Activated naive CD8-positive, alpha-beta T cell treated with anti-CD3 and anti-CD28 coated beads, Interleukin-2, amount 50 U/mL, for 24 hours (primary cell): ENCODE measurements at regions not wholly inside any gene's neighbourhood (a gene's known extent, or its start where the extent isn't known, plus 50 kb on each side); places are given as distances from the start of the nearest gene placed in this dataset.

Experiments
- ATAC-seq: fragments of 150-1000 bp; cut with Tn5 transposase; one replicate; pipeline ENCODE4 v1.10.0; 2021
- DNase-seq: peaks from one replicate; pipeline ENCODE4 v3.0.0; 2021
- H3K27ac Mint-ChIP-seq: one replicate; pipeline ENCODE4 v1.8.0; 2021; ENCODE audit warnings: mild to moderate bottlenecking, mixed read lengths
- H3K27me3 Mint-ChIP-seq: one replicate; pipeline ENCODE4 v1.8.0; 2021; ENCODE audit warnings: mixed read lengths
- H3K36me3 Mint-ChIP-seq: one replicate; pipeline ENCODE4 v1.8.0; 2021; ENCODE audit warnings: low read depth, mixed read lengths
- H3K4me1 Mint-ChIP-seq: one replicate; pipeline ENCODE4 v1.8.0; 2021; ENCODE audit warnings: mixed read lengths
- H3K4me3 Mint-ChIP-seq: one replicate; pipeline ENCODE4 v1.8.0; 2021; ENCODE audit warnings: mild to moderate bottlenecking, moderate library complexity, mixed read lengths
- H3K9me3 Mint-ChIP-seq: one replicate; pipeline ENCODE4 v1.8.0; 2021; ENCODE audit warnings: mixed read lengths

DNA sequence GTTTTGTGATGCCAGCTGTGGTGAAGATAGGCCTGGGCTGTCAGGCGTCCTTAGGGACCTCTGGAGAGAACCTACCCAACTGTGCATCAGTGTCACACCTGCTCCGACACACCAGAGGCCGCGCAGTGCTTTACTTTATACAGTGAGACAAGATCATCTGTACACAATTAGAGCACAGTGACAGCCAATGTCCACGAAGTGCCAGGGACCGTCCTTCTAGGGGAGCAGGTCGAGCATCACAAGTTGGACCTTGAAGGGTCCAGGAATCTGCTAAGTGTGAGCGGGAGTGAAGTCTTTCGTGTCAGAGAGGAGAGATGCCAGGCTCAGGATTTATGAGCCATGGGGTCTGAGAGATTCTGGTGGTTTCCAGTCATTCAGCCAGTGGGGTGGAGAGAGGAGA, 104.2 kb downstream of the TMEM18 start:
- H3K4me3 Mint-ChIP-seq: no peak overlapping the region
- H3K27ac Mint-ChIP-seq: no peak overlapping the region
- peaks cover 33% of the 10 kb centered on the region for H3K27me3 Mint-ChIP-seq
- no peaks in the 10 kb centered on the region for H3K4me1 Mint-ChIP-seq
- no peaks in the 10 kb centered on the region for H3K36me3 Mint-ChIP-seq
- ATAC-seq: no peak
- DNase-seq: no peak
- H3K9me3 Mint-ChIP-seq: peaks cover 51% of the 10 kb centered on the region

GRCh38 chr2:569681-570080, 107.5 kb downstream of the TMEM18 start:
- H3K4me1 Mint-ChIP-seq: no peaks in the 10 kb centered on the region
- H3K27ac Mint-ChIP-seq: no peak overlapping the region
- no peak overlapping the region for H3K4me3 Mint-ChIP-seq
- DNase-seq: no peak
- peaks cover 28% of the 10 kb centered on the region for H3K9me3 Mint-ChIP-seq
- H3K27me3 Mint-ChIP-seq: peaks cover 40% of the 10 kb centered on the region
- no peak for ATAC-seq
- no peaks in the 10 kb centered on the region for H3K36me3 Mint-ChIP-seq

DNA sequence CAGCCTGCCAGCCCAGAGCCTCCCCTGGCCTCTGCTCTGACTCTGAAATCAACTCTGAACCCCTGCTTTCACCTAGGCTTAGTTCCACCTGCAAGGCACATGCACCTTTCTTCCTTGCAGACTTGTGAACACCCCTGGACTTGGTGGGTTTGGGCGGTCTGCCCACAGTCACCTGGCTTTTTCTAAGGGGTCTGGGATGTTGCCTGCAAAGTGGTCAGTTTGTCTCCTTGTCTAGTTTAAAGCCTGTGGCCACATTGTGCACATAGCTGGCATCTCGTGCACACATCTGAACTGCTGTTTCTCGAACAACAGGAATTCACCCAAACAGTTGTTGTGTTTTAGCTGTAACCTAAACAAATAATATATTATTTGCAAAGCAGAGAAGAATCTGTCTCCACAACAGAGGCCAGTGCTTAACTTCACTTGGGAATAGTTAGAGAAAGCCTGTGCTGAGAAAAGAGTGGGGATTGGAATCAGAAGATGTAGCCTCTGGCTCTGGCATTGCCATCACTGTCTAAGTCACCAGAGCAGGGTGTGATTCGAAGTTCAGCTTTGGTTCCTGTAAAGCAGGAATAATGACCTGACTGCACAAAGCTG, 108.5 kb downstream of the TMEM18 start:
- Mint-ChIP-seq H3K36me3 (no peaks in the 10 kb centered on the region), H3K9me3 (peaks cover 23% of the 10 kb centered on the region), H3K4me3 (no peak overlapping the region), H3K27ac (no peak overlapping the region), H3K27me3 (peaks cover 41% of the 10 kb centered on the region), H3K4me1 (no peaks in the 10 kb centered on the region)
- DNase-seq (no peak), ATAC-seq (no peak)

DNA sequence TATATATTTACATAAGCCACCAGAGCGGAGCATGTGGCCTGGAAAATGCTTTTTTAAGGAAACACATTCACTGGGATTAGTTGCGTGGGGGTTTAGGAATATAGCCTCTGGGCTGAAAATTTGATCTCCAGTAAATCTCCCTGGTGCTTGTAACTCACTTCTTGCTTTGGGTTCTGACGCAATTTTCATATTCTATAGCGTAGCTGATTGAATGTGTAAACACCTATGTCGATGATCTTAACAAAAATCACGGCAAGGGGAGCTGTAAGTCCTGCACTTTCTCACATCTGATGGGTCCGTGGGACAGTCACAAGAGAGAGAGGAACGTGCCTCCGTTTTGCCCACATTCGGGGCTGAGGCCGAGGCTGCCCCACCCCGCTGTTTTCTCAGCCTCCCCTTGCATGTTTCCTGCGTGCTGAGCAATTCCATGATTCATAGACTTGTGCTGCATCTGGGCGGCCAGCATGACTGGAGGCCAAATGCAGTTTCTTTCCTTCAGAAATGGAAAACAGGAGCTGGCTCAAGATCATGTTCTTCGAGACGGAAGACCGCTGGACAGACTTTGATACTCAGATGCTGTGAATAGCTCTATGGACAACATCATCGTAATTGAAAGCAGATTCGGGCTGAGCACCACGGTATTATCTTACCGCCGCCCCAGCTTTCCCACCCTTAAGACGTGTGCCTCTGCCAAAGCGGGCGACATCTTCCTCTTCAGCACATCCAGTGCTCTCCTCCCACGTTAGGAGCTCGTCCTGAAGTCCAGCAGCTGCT, 109.2 kb downstream of the TMEM18 start:
- Mint-ChIP-seq H3K27me3 (peaks cover 41% of the 10 kb centered on the region), H3K27ac (no peak overlapping the region)

GRCh38 chr2:567496-567864, 109.7 kb downstream of the TMEM18 start:
- H3K9me3 Mint-ChIP-seq: peaks cover 23% of the 10 kb centered on the region
- ATAC-seq (no peak), DNase-seq (no peak)
- H3K27me3 Mint-ChIP-seq: peaks cover 41% of the 10 kb centered on the region
- H3K4me1 Mint-ChIP-seq: no peaks in the 10 kb centered on the region
- no peak overlapping the region for H3K27ac Mint-ChIP-seq
- H3K36me3 Mint-ChIP-seq: no peaks in the 10 kb centered on the region
- H3K4me3 Mint-ChIP-seq: no peak overlapping the region

More for the DNA sequence above, 109.2 kb downstream of the TMEM18 start:
- DNase-seq: no peak
- no peak overlapping the region for H3K4me3 Mint-ChIP-seq
- no peaks in the 10 kb centered on the region for H3K36me3 Mint-ChIP-seq
- no peak for ATAC-seq
- H3K4me1 Mint-ChIP-seq: no peaks in the 10 kb centered on the region
- H3K9me3 Mint-ChIP-seq: peaks cover 23% of the 10 kb centered on the region

GRCh38 chr2:566379-567313, 110.6 kb downstream of the TMEM18 start:
- H3K27me3 Mint-ChIP-seq: peaks cover 35% of the 10 kb centered on the region
- no peak for DNase-seq
- no peak for ATAC-seq
- H3K36me3 Mint-ChIP-seq: no peaks in the 10 kb centered on the region
- H3K9me3 Mint-ChIP-seq: peaks cover 17% of the 10 kb centered on the region
- H3K27ac Mint-ChIP-seq: no peak overlapping the region
- H3K4me3 Mint-ChIP-seq: no peak overlapping the region
- H3K4me1 Mint-ChIP-seq: peaks cover 3% of the 10 kb centered on the region

DNA sequence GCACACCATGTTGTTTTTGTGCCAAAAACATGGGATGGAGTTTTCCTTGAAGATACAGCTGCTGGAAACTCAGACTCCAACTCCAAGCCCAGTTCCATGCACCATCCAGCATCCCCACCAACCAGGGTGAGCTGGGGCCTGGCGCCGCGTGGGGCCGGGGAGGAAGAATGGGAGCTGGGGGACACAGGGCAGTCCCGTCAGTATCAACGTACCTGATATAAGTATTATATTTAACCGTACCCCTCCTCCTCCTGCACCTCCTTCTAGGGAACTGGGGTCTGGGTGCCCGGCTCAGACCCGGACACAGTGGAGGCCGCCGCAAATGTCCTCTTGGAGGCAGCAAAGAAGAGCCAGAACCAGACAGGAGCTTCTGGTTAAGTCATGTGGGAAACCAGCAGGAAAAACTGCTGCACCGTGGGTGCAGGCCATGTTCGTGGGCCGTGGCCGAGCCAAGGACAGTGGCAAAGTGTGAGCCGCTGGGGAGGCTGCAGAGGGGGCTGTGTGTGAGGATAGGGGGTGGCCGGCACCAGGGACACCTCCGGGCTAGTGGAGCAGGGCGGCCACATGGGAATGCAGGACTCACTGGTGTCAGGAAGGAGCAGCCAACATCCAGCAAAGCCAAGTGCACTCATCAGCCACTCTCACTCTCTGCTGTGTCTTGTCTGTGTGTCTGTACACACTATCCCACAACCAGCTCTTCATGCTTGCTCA, 112.6 kb downstream of the TMEM18 start:
- H3K4me1 Mint-ChIP-seq: peaks cover 3% of the 10 kb centered on the region
- H3K27me3 Mint-ChIP-seq: peaks cover 18% of the 10 kb centered on the region
- no peak overlapping the region for H3K4me3 Mint-ChIP-seq
- no peak overlapping the region for H3K27ac Mint-ChIP-seq
- DNase-seq (no peak), ATAC-seq (no peak)
- H3K36me3 Mint-ChIP-seq: no peaks in the 10 kb centered on the region
- no peaks in the 10 kb centered on the region for H3K9me3 Mint-ChIP-seq

GRCh38 chr2:563512-563911, 113.7 kb downstream of the TMEM18 start:
- Mint-ChIP-seq H3K27ac (no peak overlapping the region), H3K9me3 (no peaks in the 10 kb centered on the region), H3K4me3 (no peak overlapping the region), H3K4me1 (peaks cover 3% of the 10 kb centered on the region), H3K36me3 (no peaks in the 10 kb centered on the region), H3K27me3 (peaks cover 13% of the 10 kb centered on the region)
- DNase-seq (no peak), ATAC-seq (no peak)

DNA sequence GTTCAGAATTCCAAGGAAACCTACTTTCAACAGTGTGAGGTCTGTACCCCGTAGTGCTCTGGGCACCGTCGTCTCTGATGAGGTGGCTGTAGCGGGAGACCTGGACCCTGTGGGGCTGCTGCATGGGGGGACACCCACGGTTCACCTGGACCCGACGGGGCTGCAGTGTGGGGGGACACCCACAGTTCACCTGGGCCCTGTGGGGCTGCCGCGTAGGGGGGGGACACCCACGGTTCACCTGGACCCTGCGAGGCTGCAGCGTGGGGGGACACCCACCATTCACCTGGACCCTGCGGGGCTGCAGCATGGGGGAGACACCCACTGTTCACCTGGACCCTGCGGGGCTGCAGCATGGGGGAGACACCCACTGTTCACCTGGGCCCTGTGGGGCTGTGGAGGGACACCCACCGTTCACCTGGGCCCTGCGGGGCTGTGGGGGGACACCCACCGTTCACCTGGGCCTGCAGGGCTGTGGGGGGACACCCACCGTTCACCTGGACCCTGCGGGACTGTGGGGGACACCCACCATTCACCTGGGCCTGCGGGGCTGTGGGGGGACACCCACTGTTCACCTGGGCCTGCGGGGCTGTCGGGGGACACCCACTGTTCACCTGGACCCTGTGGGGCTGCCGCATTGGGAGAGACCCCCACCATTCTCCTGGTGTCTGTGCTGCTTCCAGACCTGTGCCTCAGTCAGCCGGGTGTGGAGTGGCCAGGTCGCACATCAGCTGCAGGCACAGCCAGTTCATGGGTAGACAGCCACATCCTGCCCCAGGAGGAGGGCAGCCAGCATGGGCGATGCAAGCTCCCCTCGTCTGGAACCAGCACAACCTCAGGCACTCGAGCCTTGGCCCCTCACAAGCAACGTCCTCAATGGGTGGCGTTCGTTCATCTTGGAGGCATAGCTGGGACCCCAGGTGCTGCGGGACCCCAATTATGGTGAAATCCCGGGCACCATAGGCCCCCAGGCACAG, 114.5 kb downstream of the TMEM18 start:
- no peak for DNase-seq
- peaks cover 3% of the 10 kb centered on the region for H3K4me1 Mint-ChIP-seq
- ATAC-seq: no peak
- no peaks in the 10 kb centered on the region for H3K36me3 Mint-ChIP-seq
- H3K27ac Mint-ChIP-seq: no peak overlapping the region
- H3K4me3 Mint-ChIP-seq: no peak overlapping the region
- H3K9me3 Mint-ChIP-seq: no peaks in the 10 kb centered on the region
- peaks cover 13% of the 10 kb centered on the region for H3K27me3 Mint-ChIP-seq

DNA sequence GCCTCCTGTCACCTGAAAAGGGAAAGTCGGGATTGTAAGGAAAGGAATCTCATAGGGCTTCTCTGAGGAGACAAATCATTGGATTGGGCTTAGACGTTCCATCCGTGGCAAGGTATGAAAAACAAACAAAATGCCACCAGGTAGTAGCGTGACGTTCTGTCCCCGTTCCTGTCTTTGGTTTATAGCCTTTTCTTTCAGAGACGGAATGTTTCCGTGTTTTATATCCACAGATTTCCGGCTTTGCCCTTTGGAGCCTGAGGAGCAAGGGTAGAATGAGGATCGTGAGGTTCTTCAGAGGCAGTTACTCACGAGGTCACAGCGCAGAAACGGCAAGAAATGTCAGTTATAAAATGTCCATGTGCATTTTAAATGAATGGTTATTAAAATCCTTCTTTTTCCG, 118.3 kb downstream of the TMEM18 start:
- no peaks in the 10 kb centered on the region for H3K9me3 Mint-ChIP-seq
- H3K27ac Mint-ChIP-seq: no peak overlapping the region
- ATAC-seq (no peak), DNase-seq (no peak)
- H3K27me3 Mint-ChIP-seq: peaks cover 11% of the 10 kb centered on the region
- H3K36me3 Mint-ChIP-seq: no peaks in the 10 kb centered on the region
- peaks cover 3% of the 10 kb centered on the region for H3K4me1 Mint-ChIP-seq
- no peak overlapping the region for H3K4me3 Mint-ChIP-seq

DNA sequence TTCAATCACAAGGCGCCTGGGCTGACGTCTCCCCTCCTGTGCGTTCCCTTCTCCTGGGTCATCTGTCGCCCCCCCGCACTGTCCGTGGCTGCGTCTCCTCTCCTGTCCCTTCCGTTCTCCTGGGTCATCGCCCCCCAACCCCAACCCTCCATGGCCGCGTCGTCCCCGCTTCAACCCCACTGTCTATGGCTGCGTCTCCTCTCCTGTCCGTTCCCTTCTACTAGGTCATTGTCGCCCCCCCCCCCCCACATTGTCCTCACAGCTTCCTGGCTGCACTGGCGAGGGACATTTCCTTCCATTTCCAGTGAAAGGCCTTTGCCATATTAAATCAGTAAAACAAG, 118.9 kb downstream of the TMEM18 start:
- H3K27ac Mint-ChIP-seq: no peak overlapping the region
- DNase-seq: no peak
- H3K9me3 Mint-ChIP-seq: no peaks in the 10 kb centered on the region
- no peak for ATAC-seq
- no peaks in the 10 kb centered on the region for H3K36me3 Mint-ChIP-seq
- H3K27me3 Mint-ChIP-seq: peaks cover 8% of the 10 kb centered on the region
- H3K4me3 Mint-ChIP-seq: no peak overlapping the region
- peaks cover 3% of the 10 kb centered on the region for H3K4me1 Mint-ChIP-seq

GRCh38 chr2:557635-558301, 119.4 kb downstream of the TMEM18 start:
- no peaks in the 10 kb centered on the region for H3K36me3 Mint-ChIP-seq
- H3K4me1 Mint-ChIP-seq: peaks cover 5% of the 10 kb centered on the region
- peaks cover 12% of the 10 kb centered on the region for H3K27me3 Mint-ChIP-seq
- DNase-seq (no peak), ATAC-seq (no peak)
- no peak overlapping the region for H3K4me3 Mint-ChIP-seq
- H3K27ac Mint-ChIP-seq: no peak overlapping the region
- no peaks in the 10 kb centered on the region for H3K9me3 Mint-ChIP-seq

DNA sequence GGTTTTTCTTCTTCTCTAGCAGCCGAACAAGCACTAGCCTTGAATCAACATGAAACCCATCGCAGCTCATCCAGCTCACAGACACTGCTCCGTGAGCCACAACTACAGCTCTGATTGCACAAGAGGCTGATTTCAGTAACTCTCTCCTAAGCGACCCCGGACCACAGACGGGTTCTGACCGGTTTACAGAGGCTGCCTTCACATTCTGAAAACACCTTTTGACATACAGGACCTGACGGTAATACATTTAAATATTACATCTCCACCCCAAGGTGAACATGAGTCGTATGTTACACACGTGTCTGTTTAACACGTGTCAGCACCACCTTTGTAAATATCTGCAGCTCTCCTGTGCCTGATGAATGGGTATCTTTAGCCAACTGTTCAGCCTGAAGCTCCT, 120.7 kb downstream of the TMEM18 start:
- Mint-ChIP-seq H3K9me3 (no peaks in the 10 kb centered on the region), H3K36me3 (no peaks in the 10 kb centered on the region), H3K4me3 (no peak overlapping the region), H3K4me1 (peaks cover 2% of the 10 kb centered on the region), H3K27me3 (peaks cover 11% of the 10 kb centered on the region), H3K27ac (no peak overlapping the region)
- no peak for ATAC-seq
- DNase-seq: no peak
